Peyer's patch (tissue), 4 donors: ENCODE measurements at regions not wholly inside any gene's neighbourhood (a gene's known extent, or its start where the extent isn't known, plus 50 kb on each side); places are given as distances from the start of the nearest gene placed in this dataset.

Source experiments
- DNase-seq, 3 donors: peaks; one replicate each; pipeline ENCODE4 v3.0.0-alpha.2; 2017 to 2019
- H3K27ac ChIP-seq, 4 donors: fragments of 200-600 bp; sonication (generic); one replicate each; pipeline ENCODE4 v1.5.1; 2016 to 2019
- H3K27me3 ChIP-seq, 2 donors: fragments of 200-600 bp; sonication (generic); one replicate each; pipeline ENCODE4 v1.5.1; 2019
- H3K36me3 ChIP-seq, 3 donors: fragments of 200-600 bp; sonication (generic); one replicate each; pipeline ENCODE4 v1.5.1; 2016 to 2019
- H3K4me1 ChIP-seq, 4 donors: fragments of 200-600 bp; sonication (generic); one replicate each; pipeline ENCODE4 v1.5.1; 2016 to 2019
- H3K4me3 ChIP-seq, 4 donors: fragments of 200-600 bp; sonication (generic); 1 replicate in 3 of 4; 2 replicates in 1 of 4; pipeline ENCODE4 v1.5.1; 2016 to 2019; ENCODE audit warnings: mild to moderate bottlenecking in 1 of 4
- H3K9me3 ChIP-seq, 4 donors: fragments of 200-600 bp; sonication (generic); one replicate each; pipeline ENCODE4 v1.5.1; 2016 to 2019; ENCODE audit warnings: mild to moderate bottlenecking in 1 of 4
- CTCF ChIP-seq, 6 experiments: fragments of 450-650 bp in 4 of 6; fragments of 200-600 bp in 2 of 6; sonication (generic) in 1 of 6; IDR thresholded peaks; one replicate each; pipeline ENCODE4 v1.5.1; 2017 to 2019; ENCODE audit warnings: antibody characterized with exemption in 6 of 6, mild to moderate bottlenecking in 3 of 6, moderate library complexity in 1 of 6
- POLR2A ChIP-seq, 2 donors: fragments of 450-650 bp; IDR thresholded peaks; one replicate each; pipeline ENCODE4 v1.5.1; 2017; ENCODE audit warnings: antibody characterized with exemption in 2 of 2, mild to moderate bottlenecking in 2 of 2, moderate library complexity in 2 of 2

- no peak for DNase-seq
- TF ChIP-seq CTCF (IDR thresholded peaks at IDR 0.05): no peak
- no peaks in the 10 kb centered on the region for H3K36me3 ChIP-seq
- no peak overlapping the region for H3K4me3 ChIP-seq
- no peaks in the 10 kb centered on the region for H3K27me3 ChIP-seq
- H3K9me3 ChIP-seq: no peaks in the 10 kb centered on the region
- no peak overlapping the region for H3K27ac ChIP-seq
- H3K4me1 ChIP-seq: no peaks in the 10 kb centered on the region
Observed at GRCh38 chr5:8060235-8060952, 191.4 kb downstream of the MTRR start.

GRCh38 chr5:8060953-8061429 lies 192.0 kb downstream of the MTRR start:
- Histone ChIP-seq H3K27ac (no peak overlapping the region), H3K27me3 (no peaks in the 10 kb centered on the region), H3K4me3 (no peak overlapping the region), H3K9me3 (no peaks in the 10 kb centered on the region), H3K36me3 (no peaks in the 10 kb centered on the region), H3K4me1 (no peaks in the 10 kb centered on the region)
- DNase-seq: no peak
- TF ChIP-seq CTCF (IDR thresholded peaks at IDR 0.05): no peak
- no peak for TF ChIP-seq POLR2A (IDR thresholded peaks at IDR 0.05)

- DNase-seq: no peak
- H3K9me3 ChIP-seq: no peaks in the 10 kb centered on the region
- H3K36me3 ChIP-seq: no peaks in the 10 kb centered on the region
- H3K27me3 ChIP-seq: no peaks in the 10 kb centered on the region
- TF ChIP-seq POLR2A (IDR thresholded peaks at IDR 0.05) (no peak), CTCF (IDR thresholded peaks at IDR 0.05) (no peak)
- no peaks in the 10 kb centered on the region for H3K4me1 ChIP-seq
- H3K4me3 ChIP-seq: no peak overlapping the region
- H3K27ac ChIP-seq: no peak overlapping the region
Observed at GRCh38 chr5:8062521-8062920, 193.6 kb downstream of the MTRR start.

GRCh38 chr5:8068078-8068477 lies 199.1 kb downstream of the MTRR start:
- TF ChIP-seq POLR2A (IDR thresholded peaks at IDR 0.05): no peak
- no peak for TF ChIP-seq CTCF (IDR thresholded peaks at IDR 0.05)
- no peak for DNase-seq
- Histone ChIP-seq H3K27ac (no peak overlapping the region), H3K4me3 (no peak overlapping the region), H3K27me3 (no peaks in the 10 kb centered on the region), H3K4me1 (no peaks in the 10 kb centered on the region), H3K9me3 (no peaks in the 10 kb centered on the region), H3K36me3 (no peaks in the 10 kb centered on the region)

- Histone ChIP-seq H3K4me3 (no peak overlapping the region), H3K27ac (no peak overlapping the region), H3K27me3 (no peaks in the 10 kb centered on the region), H3K9me3 (no peaks in the 10 kb centered on the region), H3K36me3 (no peaks in the 10 kb centered on the region), H3K4me1 (no peaks in the 10 kb centered on the region)
- TF ChIP-seq CTCF (IDR thresholded peaks at IDR 0.05): no peak
- TF ChIP-seq POLR2A (IDR thresholded peaks at IDR 0.05): no peak
- no peak for DNase-seq
Observed at GRCh38 chr5:8070138-8070537, 201.2 kb downstream of the MTRR start.

GRCh38 chr5:8079056-8079455 lies 210.1 kb downstream of the MTRR start:
- DNase-seq: no peak
- H3K27ac ChIP-seq: no peak overlapping the region
- H3K27me3 ChIP-seq: no peaks in the 10 kb centered on the region
- no peaks in the 10 kb centered on the region for H3K36me3 ChIP-seq
- H3K9me3 ChIP-seq: no peaks in the 10 kb centered on the region
- no peaks in the 10 kb centered on the region for H3K4me1 ChIP-seq
- TF ChIP-seq CTCF (IDR thresholded peaks at IDR 0.05) (no peak), POLR2A (IDR thresholded peaks at IDR 0.05) (no peak)
- no peak overlapping the region for H3K4me3 ChIP-seq
